HEK293T (cell line): ENCODE measurements at regions not wholly inside any gene's neighbourhood (a gene's known extent, or its start where the extent isn't known, plus 50 kb on each side); places are given as distances from the start of the nearest gene placed in this dataset.

Experiments used
- ARNT ChIP-seq: fragments of 450-650 bp; IDR thresholded peaks from 2 replicates; pipeline ENCODE4 v1.6.1; 2017; ENCODE audit warnings: mild to moderate bottlenecking
- CTBP1 ChIP-seq: fragments of 450-650 bp; IDR thresholded peaks from 2 replicates; pipeline ENCODE4 v1.6.1; 2016; ENCODE audit warnings: borderline replicate concordance
- FOXM1 ChIP-seq: fragments of 450-650 bp; IDR thresholded peaks from 2 replicates; pipeline ENCODE4 v1.6.1; 2017; ENCODE audit warnings: mild to moderate bottlenecking, borderline replicate concordance
- SP1 ChIP-seq: fragments of 450-650 bp; IDR thresholded peaks from 2 replicates; pipeline ENCODE4 v1.6.1; 2017

DNA sequence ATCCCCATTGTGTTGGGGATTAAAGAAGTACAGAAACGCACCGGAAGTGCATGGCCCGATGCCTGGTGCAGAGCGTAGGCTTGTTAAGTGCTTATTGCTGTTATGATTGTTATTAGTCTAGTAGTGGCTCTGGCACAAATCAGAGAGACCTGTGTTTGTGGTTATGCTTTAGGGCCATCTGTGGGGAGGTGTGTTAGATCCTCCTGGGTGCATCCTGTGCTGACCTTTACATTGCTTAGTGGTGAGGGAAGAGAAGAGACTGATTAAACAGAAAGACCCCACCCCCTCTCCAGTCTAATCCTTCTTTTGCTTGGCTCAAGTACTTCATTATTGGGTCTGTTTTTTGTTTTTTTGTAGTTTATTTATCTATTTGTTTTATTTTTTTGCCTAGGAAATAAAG, 112.7 kb upstream of the SPRY4 start:
- TF ChIP-seq ARNT = no peak
- TF ChIP-seq CTBP1 = no peak
- no peak for TF ChIP-seq FOXM1
- TF ChIP-seq SP1 = no peak
